Breast epithelium (tissue), 4 donors: ENCODE measurements at regions not wholly inside any gene's neighbourhood (a gene's known extent, or its start where the extent isn't known, plus 50 kb on each side); places are given as distances from the start of the nearest gene placed in this dataset.

Experiments
- DNase-seq, 2 donors: peaks; one replicate each; pipeline ENCODE4 v3.0.0-alpha.2; 2019; ENCODE audit warnings: low spot score in 2 of 2
- H3K27ac ChIP-seq, 2 donors: fragments of 200-600 bp; sonication (generic) in 1 of 2; one replicate each; pipeline ENCODE4 v1.5.1; 2016 to 2019; ENCODE audit warnings: mild to moderate bottlenecking in 1 of 2
- H3K27me3 ChIP-seq, 2 donors: fragments of 200-600 bp; sonication (generic) in 1 of 2; one replicate each; pipeline versions ENCODE4 v1.5.1 to v1.6.0; 2017 to 2019; ENCODE audit warnings: control low read depth in 1 of 2, mild to moderate bottlenecking in 1 of 2
- H3K36me3 ChIP-seq: fragments of 200-600 bp; one replicate; pipeline ENCODE4 v1.5.1; 2019
- H3K4me1 ChIP-seq, 2 donors: fragments of 200-600 bp; sonication (generic); one replicate each; pipeline ENCODE4 v1.5.1; 2016 to 2019; ENCODE audit warnings: control low read depth in 1 of 2
- H3K4me3 ChIP-seq, 3 donors: fragments of 200-600 bp; sonication (generic); 1 replicate in 2 of 3; 2 replicates in 1 of 3; pipeline ENCODE4 v1.5.1; 2016 to 2019; ENCODE audit warnings: mild to moderate bottlenecking in 3 of 3, moderate library complexity in 2 of 3
- H3K9me3 ChIP-seq, 2 donors: fragments of 200-600 bp; sonication (generic) in 1 of 2; one replicate each; pipeline ENCODE4 v1.5.1; 2016 to 2019; ENCODE audit warnings: control low read depth in 1 of 2
- CTCF ChIP-seq, 3 donors: fragments of 450-650 bp; IDR thresholded peaks; one replicate each; pipeline ENCODE4 v1.5.1; 2016 to 2017; ENCODE audit warnings: antibody characterized with exemption in 3 of 3, mild to moderate bottlenecking in 3 of 3, moderate library complexity in 3 of 3
- POLR2A ChIP-seq: fragments of 450-650 bp; IDR thresholded peaks from one replicate; pipeline ENCODE4 v1.6.1; 2016; ENCODE audit warnings: antibody characterized with exemption, mild to moderate bottlenecking, moderate library complexity
- POLR2AphosphoS5 ChIP-seq, 3 donors: sonication (generic); formaldehyde crosslinking; IDR thresholded peaks; one replicate each; pipeline ENCODE4 v1.6.1; 2017; ENCODE audit warnings: antibody characterized with exemption in 3 of 3
- intact Hi-C: fragments of 100-400 bp; cut with DNase I; formaldehyde crosslinking; loops from one replicate; pipeline ENCODE4 v1.15.1; 2023; ENCODE audit warnings: low total_unique reads

GRCh38 chr12:68460236-68460635, 128.1 kb upstream of the MDM1 start:
- no peaks in the 10 kb centered on the region for H3K36me3 ChIP-seq
- no peak overlapping the region for H3K4me3 ChIP-seq
- DNase-seq, result no peak
- no peaks in the 10 kb centered on the region for H3K9me3 ChIP-seq
- H3K27me3 ChIP-seq, result no peaks in the 10 kb centered on the region
- H3K27ac ChIP-seq, result no peak overlapping the region
- no peaks in the 10 kb centered on the region for H3K4me1 ChIP-seq
- TF ChIP-seq POLR2A (no peak), POLR2AphosphoS5 (IDR thresholded peaks at IDR 0.05) (no peak), CTCF (IDR thresholded peaks at IDR 0.05) (no peak)
- intact Hi-C loops, result no loop called here

- no peak overlapping the region for H3K27ac ChIP-seq
- TF ChIP-seq POLR2A (no peak), CTCF (IDR thresholded peaks at IDR 0.05) (no peak), POLR2AphosphoS5 (IDR thresholded peaks at IDR 0.05) (no peak)
- H3K4me1 ChIP-seq, result no peaks in the 10 kb centered on the region
- no peaks in the 10 kb centered on the region for H3K36me3 ChIP-seq
- no peak for DNase-seq
- H3K27me3 ChIP-seq, result no peaks in the 10 kb centered on the region
- intact Hi-C loops, result no loop called here
- no peaks in the 10 kb centered on the region for H3K9me3 ChIP-seq
- no peak overlapping the region for H3K4me3 ChIP-seq
Measured at GRCh38 chr12:68461645-68462044, 129.5 kb upstream of the MDM1 start.

GRCh38 chr12:68462803-68463202, 130.6 kb upstream of the MDM1 start:
- TF ChIP-seq CTCF (IDR thresholded peaks at IDR 0.05) (no peak), POLR2A (no peak), POLR2AphosphoS5 (IDR thresholded peaks at IDR 0.05) (no peak)
- no peaks in the 10 kb centered on the region for H3K4me1 ChIP-seq
- H3K27me3 ChIP-seq, result no peaks in the 10 kb centered on the region
- no peak overlapping the region for H3K27ac ChIP-seq
- no peak for DNase-seq
- H3K9me3 ChIP-seq, result no peaks in the 10 kb centered on the region
- no peaks in the 10 kb centered on the region for H3K36me3 ChIP-seq
- peak overlapping the region in 1 of 3 donors; percentile 31 for H3K4me3 ChIP-seq
- intact Hi-C loops, result no loop called here

- intact Hi-C loops, result no loop called here
- TF ChIP-seq POLR2AphosphoS5 (IDR thresholded peaks at IDR 0.05) (no peak), CTCF (IDR thresholded peaks at IDR 0.05) (no peak), POLR2A (no peak)
- Histone ChIP-seq H3K27ac (no peak overlapping the region), H3K36me3 (no peaks in the 10 kb centered on the region), H3K9me3 (no peaks in the 10 kb centered on the region), H3K4me3 (no peak overlapping the region), H3K4me1 (no peaks in the 10 kb centered on the region), H3K27me3 (no peaks in the 10 kb centered on the region)
- no peak for DNase-seq
Measured at GRCh38 chr12:68465227-68465626, 133.1 kb upstream of the MDM1 start.

- DNase-seq, result no peak
- no peak overlapping the region for H3K27ac ChIP-seq
- no peaks in the 10 kb centered on the region for H3K4me1 ChIP-seq
- no peaks in the 10 kb centered on the region for H3K36me3 ChIP-seq
- no peaks in the 10 kb centered on the region for H3K9me3 ChIP-seq
- H3K4me3 ChIP-seq, result no peak overlapping the region
- TF ChIP-seq CTCF (IDR thresholded peaks at IDR 0.05), result no peak
- TF ChIP-seq POLR2A, result no peak
- no peak for TF ChIP-seq POLR2AphosphoS5 (IDR thresholded peaks at IDR 0.05)
- no peaks in the 10 kb centered on the region for H3K27me3 ChIP-seq
- intact Hi-C loops, result no loop called here
Measured at GRCh38 chr12:68467514-68467913, 135.4 kb upstream of the MDM1 start.
